Osteocyte (in vitro differentiated cells): ENCODE measurements at regions not wholly inside any gene's neighbourhood (a gene's known extent, or its start where the extent isn't known, plus 50 kb on each side); places are given as distances from the start of the nearest gene placed in this dataset.

Experiments
- DNase-seq: peaks from one replicate; pipeline ENCODE4 v3.0.0; 2021; ENCODE audit warnings: mixed read lengths; ENCODE audit not compliant: unreplicated experiment; ENCODE audit errors: extremely low spot score
- H3K27ac Mint-ChIP-seq: one replicate; pipeline ENCODE4 v1.8.0; 2021; ENCODE audit warnings: mild to moderate bottlenecking, mixed read lengths; ENCODE audit not compliant: unreplicated experiment
- H3K27me3 Mint-ChIP-seq: one replicate; pipeline ENCODE4 v1.8.0; 2021; ENCODE audit warnings: mixed read lengths; ENCODE audit not compliant: unreplicated experiment
- H3K36me3 Mint-ChIP-seq: one replicate; pipeline ENCODE4 v1.8.0; 2021; ENCODE audit warnings: mixed read lengths; ENCODE audit not compliant: unreplicated experiment
- H3K4me1 Mint-ChIP-seq: one replicate; pipeline ENCODE4 v1.8.0; 2021; ENCODE audit warnings: mixed read lengths; ENCODE audit not compliant: unreplicated experiment
- H3K4me3 Mint-ChIP-seq: one replicate; pipeline ENCODE4 v1.8.0; 2021; ENCODE audit warnings: mild to moderate bottlenecking, moderate library complexity, mixed read lengths; ENCODE audit not compliant: unreplicated experiment
- H3K9me3 Mint-ChIP-seq: one replicate; pipeline ENCODE4 v1.8.0; 2021; ENCODE audit warnings: mixed read lengths; ENCODE audit not compliant: unreplicated experiment
- TF ChIP-seq, protein P1 (sequence below): fragments of 200-600 bp; sonication (generic); IDR thresholded peaks from 2 replicates; pipeline ENCODE4 v1.5.0; 2021; ENCODE audit warnings: antibody characterized with exemption, mild to moderate bottlenecking, moderate library complexity

DNA sequence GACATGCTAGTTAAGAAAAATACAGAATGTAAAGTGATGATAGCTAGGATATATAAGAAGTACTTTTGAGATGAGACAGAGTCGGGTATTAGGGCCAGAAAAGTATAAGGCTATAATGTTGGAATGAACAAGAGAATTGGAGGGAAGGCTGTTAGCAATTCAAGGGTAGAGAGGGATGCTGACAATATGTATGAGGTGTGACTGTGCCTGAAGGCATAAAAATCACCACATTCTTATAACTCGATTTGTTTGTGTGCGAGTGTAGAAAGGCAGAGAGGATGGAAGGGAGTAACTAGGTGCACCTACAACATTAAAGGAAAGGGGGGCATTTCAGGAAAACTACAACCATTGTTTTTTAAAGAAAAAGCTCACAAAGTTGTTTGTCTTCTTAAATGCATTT is 86.0 kb downstream of the FAT4 start:
- Mint-ChIP-seq H3K4me3 (no peak overlapping the region), H3K4me1 (peaks cover 32% of the 10 kb centered on the region), H3K27me3 (no peaks in the 10 kb centered on the region), H3K9me3 (no peaks in the 10 kb centered on the region), H3K27ac (peak overlapping the region; percentile 7), H3K36me3 (peaks cover 45% of the 10 kb centered on the region)
- TF ChIP-seq, protein P1, sequence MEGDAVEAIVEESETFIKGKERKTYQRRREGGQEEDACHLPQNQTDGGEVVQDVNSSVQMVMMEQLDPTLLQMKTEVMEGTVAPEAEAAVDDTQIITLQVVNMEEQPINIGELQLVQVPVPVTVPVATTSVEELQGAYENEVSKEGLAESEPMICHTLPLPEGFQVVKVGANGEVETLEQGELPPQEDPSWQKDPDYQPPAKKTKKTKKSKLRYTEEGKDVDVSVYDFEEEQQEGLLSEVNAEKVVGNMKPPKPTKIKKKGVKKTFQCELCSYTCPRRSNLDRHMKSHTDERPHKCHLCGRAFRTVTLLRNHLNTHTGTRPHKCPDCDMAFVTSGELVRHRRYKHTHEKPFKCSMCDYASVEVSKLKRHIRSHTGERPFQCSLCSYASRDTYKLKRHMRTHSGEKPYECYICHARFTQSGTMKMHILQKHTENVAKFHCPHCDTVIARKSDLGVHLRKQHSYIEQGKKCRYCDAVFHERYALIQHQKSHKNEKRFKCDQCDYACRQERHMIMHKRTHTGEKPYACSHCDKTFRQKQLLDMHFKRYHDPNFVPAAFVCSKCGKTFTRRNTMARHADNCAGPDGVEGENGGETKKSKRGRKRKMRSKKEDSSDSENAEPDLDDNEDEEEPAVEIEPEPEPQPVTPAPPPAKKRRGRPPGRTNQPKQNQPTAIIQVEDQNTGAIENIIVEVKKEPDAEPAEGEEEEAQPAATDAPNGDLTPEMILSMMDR, result no peak
- DNase-seq, result no peak

DNA sequence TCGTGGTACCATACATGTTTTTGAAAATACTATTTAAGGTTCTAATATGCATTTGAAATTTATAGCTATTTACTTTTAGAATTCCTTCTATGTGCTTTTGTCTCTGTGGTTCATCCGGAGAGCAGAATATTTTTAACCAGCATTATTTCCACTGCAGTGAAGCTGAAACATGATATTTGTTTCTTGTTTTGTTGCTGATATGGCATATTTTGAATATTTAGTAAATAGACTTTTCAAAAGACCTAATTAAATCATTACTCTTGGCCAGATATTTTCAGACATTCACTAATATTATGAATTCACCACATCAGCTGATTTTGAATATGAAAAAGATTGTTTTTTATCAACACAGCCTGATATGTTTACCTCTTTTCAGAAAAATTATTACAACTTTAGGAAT is 87.0 kb downstream of the FAT4 start:
- H3K4me3 Mint-ChIP-seq, result no peak overlapping the region
- H3K27me3 Mint-ChIP-seq, result no peaks in the 10 kb centered on the region
- no peak for DNase-seq
- H3K36me3 Mint-ChIP-seq, result peaks cover 49% of the 10 kb centered on the region
- H3K27ac Mint-ChIP-seq, result peak overlapping the region; percentile 23
- peaks cover 30% of the 10 kb centered on the region for H3K4me1 Mint-ChIP-seq
- no peaks in the 10 kb centered on the region for H3K9me3 Mint-ChIP-seq
- TF ChIP-seq, protein P1, result no peak

DNA sequence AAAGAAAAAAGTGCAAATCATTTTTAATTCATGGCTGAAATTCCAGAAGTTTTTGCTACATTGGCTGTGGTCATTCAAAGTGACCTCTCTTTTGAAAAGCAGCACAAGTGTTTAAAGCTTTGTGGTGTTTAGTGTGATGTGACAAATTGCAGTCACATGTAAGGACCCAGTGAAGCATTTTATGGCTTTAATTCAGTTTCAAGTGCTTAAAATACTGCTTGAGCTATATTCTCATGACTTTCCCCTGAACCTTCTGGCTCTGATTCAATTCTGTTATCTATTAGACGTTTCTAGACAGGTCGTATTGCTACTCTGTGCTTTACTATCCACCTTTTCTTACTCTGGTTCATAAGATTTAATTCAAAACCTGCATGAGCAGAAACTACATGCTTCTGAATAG is 105.8 kb downstream of the FAT4 start:
- peaks cover 70% of the 10 kb centered on the region for H3K36me3 Mint-ChIP-seq
- peaks cover 2% of the 10 kb centered on the region for H3K4me1 Mint-ChIP-seq
- peaks cover 3% of the 10 kb centered on the region for H3K9me3 Mint-ChIP-seq
- no peak for DNase-seq
- H3K27ac Mint-ChIP-seq, result no peak overlapping the region
- no peaks in the 10 kb centered on the region for H3K27me3 Mint-ChIP-seq
- H3K4me3 Mint-ChIP-seq, result no peak overlapping the region
- TF ChIP-seq, protein P1, result no peak

DNA sequence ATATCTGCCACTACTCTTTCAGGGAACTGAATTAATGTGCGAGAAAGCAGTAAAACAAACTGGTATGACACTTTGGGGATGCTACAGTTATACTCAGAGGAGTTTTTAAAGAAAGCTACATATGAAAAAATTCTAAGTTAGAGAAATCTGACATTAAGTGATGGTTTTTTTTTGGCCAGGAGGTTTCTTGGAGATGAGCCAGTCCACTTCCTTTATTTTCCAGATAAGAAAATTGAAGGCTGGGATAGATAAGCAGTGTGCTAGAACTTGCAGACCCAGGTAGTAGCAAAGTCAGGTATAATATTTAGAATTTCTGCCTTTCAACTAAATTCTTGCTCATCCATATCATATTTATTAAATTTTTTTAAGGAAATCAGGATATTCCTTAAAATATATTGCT is 106.8 kb downstream of the FAT4 start:
- DNase-seq, result no peak
- no peaks in the 10 kb centered on the region for H3K27me3 Mint-ChIP-seq
- no peak overlapping the region for H3K27ac Mint-ChIP-seq
- TF ChIP-seq, protein P1, result no peak
- peaks cover 3% of the 10 kb centered on the region for H3K9me3 Mint-ChIP-seq
- H3K4me3 Mint-ChIP-seq, result no peak overlapping the region
- H3K4me1 Mint-ChIP-seq, result peaks cover 2% of the 10 kb centered on the region
- H3K36me3 Mint-ChIP-seq, result peaks cover 69% of the 10 kb centered on the region

DNA sequence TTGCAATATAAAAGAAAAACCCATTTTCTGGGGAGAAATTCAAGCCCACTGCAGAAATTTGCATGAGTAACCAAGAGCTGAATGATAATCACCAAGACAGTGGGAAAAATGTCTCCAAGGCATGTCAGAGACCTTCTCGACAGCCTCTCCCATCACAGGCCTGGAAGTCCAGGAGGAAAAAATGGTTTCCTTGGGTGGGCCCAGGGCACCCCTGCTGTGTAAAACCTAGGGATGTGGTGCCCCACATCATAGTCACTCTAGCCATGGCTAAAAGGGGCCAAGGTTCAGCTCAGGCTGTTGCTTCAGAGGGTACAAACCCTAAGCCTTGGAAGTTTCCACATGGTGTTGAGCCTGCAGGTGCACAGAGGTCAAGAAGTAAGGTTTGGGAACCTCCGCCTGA is 108.4 kb downstream of the FAT4 start:
- no peak for DNase-seq
- Mint-ChIP-seq H3K27ac (no peak overlapping the region), H3K9me3 (peaks cover 3% of the 10 kb centered on the region), H3K27me3 (no peaks in the 10 kb centered on the region), H3K4me3 (no peak overlapping the region), H3K36me3 (peaks cover 61% of the 10 kb centered on the region), H3K4me1 (peaks cover 2% of the 10 kb centered on the region)
- TF ChIP-seq, protein P1, result no peak
